Hematopoietic multipotent progenitor cell treated with erythropoietin and hydrocortisone succinate and interleukin-3 and kit ligand, for 6 days (in vitro differentiated cells): ENCODE measurements at regions not wholly inside any gene's neighbourhood (a gene's known extent, or its start where the extent isn't known, plus 50 kb on each side); places are given as distances from the start of the nearest gene placed in this dataset.

ENCODE experiments used
- DNase-seq: peaks from one replicate; pipeline ENCODE4 v3.0.0-alpha.2; 2015

GRCh38 chr2:74036010-74036409 is 51.3 kb downstream of the TET3 start:
- no peak for DNase-seq

- DNase-seq = peak; percentile 93
Measured at GRCh38 chr2:74036450-74037195, 51.9 kb downstream of the TET3 start.

GRCh38 chr2:74037379-74037860 is 52.7 kb downstream of the TET3 start:
- peak; percentile 91 for DNase-seq

- no peak for DNase-seq
Measured at GRCh38 chr2:74039611-74040010, 54.9 kb downstream of the TET3 start.

- peak; percentile 87 for DNase-seq
Measured at GRCh38 chr2:74041182-74041581, 56.5 kb downstream of the TET3 start.

- no peak for DNase-seq
Measured at GRCh38 chr2:74041726-74042125, 57.0 kb downstream of the TET3 start.

GRCh38 chr2:74042606-74043005 is 57.9 kb downstream of the TET3 start:
- no peak for DNase-seq

- DNase-seq = peak; percentile 68
Measured at GRCh38 chr2:74043345-74044329, 58.9 kb downstream of the TET3 start.

GRCh38 chr2:74044999-74045398 is 60.3 kb downstream of the TET3 start:
- DNase-seq = no peak

GRCh38 chr2:74045454-74045853 is 60.7 kb downstream of the TET3 start:
- DNase-seq = no peak

- DNase-seq = no peak
Measured at GRCh38 chr2:74046441-74046840, 61.7 kb downstream of the TET3 start.

- no peak for DNase-seq
Measured at GRCh38 chr2:74047152-74047551, 62.4 kb downstream of the TET3 start.

GRCh38 chr2:74048147-74048546 is 63.4 kb downstream of the TET3 start:
- DNase-seq = peak; percentile 24

- DNase-seq = peak; percentile 85
Measured at GRCh38 chr2:74048843-74049519, 64.3 kb downstream of the TET3 start.

- no peak for DNase-seq
Measured at GRCh38 chr2:74050151-74050550, 65.4 kb downstream of the TET3 start.

- DNase-seq = peak; percentile 77
Measured at GRCh38 chr2:74051504-74051903, 66.8 kb downstream of the TET3 start.

GRCh38 chr2:74052732-74053710 is 68.3 kb downstream of the TET3 start:
- no peak for DNase-seq

- no peak for DNase-seq
Measured at GRCh38 chr2:74053959-74054715, 69.4 kb downstream of the TET3 start.

GRCh38 chr2:74059137-74059775 is 74.5 kb downstream of the TET3 start:
- no peak for DNase-seq

- DNase-seq = no peak
Measured at GRCh38 chr2:74063486-74063885, 78.8 kb downstream of the TET3 start.

GRCh38 chr2:74065456-74065855 is 80.7 kb downstream of the TET3 start:
- DNase-seq = no peak
